GM12874 (cell line): ENCODE measurements at regions not wholly inside any gene's neighbourhood (a gene's known extent, or its start where the extent isn't known, plus 50 kb on each side); places are given as distances from the start of the nearest gene placed in this dataset.

Experiments used
- CTCF ChIP-seq: IDR thresholded peaks from 2 replicates; pipeline ENCODE4 v1.5.1; 2011; ENCODE audit warnings: low read depth, mild to moderate bottlenecking, control low read depth, low read length, moderate library complexity; ENCODE audit not compliant: insufficient read depth

- no peak for TF ChIP-seq CTCF
Measured at GRCh38 chr10:62453274-62453673, 79.1 kb downstream of the ZNF365 start.

- TF ChIP-seq CTCF, result no peak
Measured at GRCh38 chr10:62454687-62455397, 80.7 kb downstream of the ZNF365 start.

GRCh38 chr10:62456611-62457101, 82.5 kb downstream of the ZNF365 start:
- no peak for TF ChIP-seq CTCF

- TF ChIP-seq CTCF, result no peak
Measured at GRCh38 chr10:62457196-62457595, 83.0 kb downstream of the ZNF365 start.

- TF ChIP-seq CTCF, result no peak
Measured at GRCh38 chr10:62457598-62457997, 83.4 kb downstream of the ZNF365 start.

- TF ChIP-seq CTCF, result no peak
Measured at GRCh38 chr10:62459072-62459471, 84.9 kb downstream of the ZNF365 start.

- TF ChIP-seq CTCF, result no peak
Measured at GRCh38 chr10:62459500-62459899, 85.3 kb downstream of the ZNF365 start.
